ENCODE measurements at regions not wholly inside any gene's neighbourhood (a gene's known extent, or its start where the extent isn't known, plus 50 kb on each side); places are given as distances from the start of the nearest gene placed in this dataset.
"Not testable (repeated sequence)": the region's sequence is repeated elsewhere in the genome, so short reads cannot be mapped to it uniquely, and the experiment has no call there.

DNA sequence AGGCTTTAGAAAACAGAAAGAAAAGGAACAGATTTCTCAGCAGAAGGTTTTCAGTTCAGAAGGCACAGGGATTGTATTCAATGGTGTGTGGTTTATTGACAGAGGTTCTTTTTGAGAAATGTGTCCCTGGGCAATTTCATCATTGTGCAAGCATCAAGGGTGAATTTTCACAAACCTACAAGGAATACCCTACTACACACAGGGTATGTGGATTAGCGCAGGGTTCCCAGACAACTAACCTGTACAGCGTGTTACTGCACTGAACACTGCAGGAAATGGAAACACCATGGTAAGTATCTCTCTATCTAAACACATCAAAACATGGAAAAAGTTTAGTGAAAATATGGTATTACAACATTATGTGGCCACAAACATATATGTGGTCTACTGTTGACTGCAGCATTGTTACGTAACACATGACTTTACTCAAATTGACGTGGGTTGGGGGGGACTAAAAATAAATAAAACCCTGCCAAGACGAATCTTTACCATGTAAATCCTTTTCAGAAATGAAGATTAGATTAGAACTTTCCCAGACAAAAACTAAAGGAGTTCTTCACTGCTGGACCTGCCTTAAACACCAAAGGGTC, 893.1 kb downstream of the TMEM121 start:
- Histone ChIP-seq H3K36me3 (ENCODE audit: insufficient read depth, low read length) (no peaks in the 10 kb centered on the region), H3K9me3 (ENCODE audit: low read depth, low read length) (no peaks in the 10 kb centered on the region), H3K4me3 (0 out of 2 replicates have a peak overlapping the region, but pooled peaks have one; percentile 5), H3K27ac (peak overlapping the region; percentile 71), H3K9ac (ENCODE audit: insufficient read length) (no peak overlapping the region)
- TF ChIP-seq FOXP2 (optimal IDR thresholded peaks at IDR 0.05; ENCODE audit: control extremely low read depth, extremely low read length, insufficient read depth) (no peak), EZH2 (IDR thresholded peaks at IDR 0.05) (no peak), POLR2AphosphoS5 (IDR thresholded peaks at IDR 0.05; ENCODE audit: borderline replicate concordance, low read depth, low read length) (no peak)
- DNase-seq (ENCODE audit: low read depth, low spot score), result no peak

DNA sequence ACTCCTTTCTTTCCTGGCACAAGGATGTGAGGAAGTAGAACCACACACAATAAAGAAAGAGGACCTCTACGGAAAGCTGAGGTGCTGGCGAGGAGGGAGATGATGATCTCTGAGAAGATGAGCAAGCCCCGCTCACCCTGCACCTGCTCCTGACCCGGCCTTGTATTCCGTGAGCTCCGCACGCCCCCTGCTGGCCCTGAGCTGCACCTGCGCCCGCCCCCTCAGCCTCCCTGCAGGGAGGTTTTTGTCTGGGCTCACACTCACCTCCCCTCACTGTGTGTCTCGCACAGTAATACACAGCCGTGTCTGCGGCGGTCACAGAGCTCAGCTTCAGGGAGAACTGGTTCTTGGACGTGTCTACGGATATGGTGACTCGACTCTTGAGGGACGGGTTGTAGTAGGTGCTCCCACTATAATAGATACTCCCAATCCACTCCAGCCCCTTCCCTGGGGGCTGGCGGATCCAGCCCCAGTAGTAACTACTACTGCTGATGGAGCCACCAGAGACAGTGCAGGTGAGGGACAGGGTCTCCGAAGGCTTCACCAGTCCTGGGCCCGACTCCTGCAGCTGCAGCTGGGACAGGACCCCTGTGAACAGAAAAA, 895.1 kb downstream of the TMEM121 start:
- H3K9me3 ChIP-seq (ENCODE audit: low read depth, low read length); H3K9ac ChIP-seq (ENCODE audit: insufficient read length); H3K36me3 ChIP-seq (ENCODE audit: insufficient read depth, low read length); H3K27ac ChIP-seq; H3K4me3 ChIP-seq; DNase-seq (ENCODE audit: low read depth, low spot score): not testable (repeated sequence)

DNA sequence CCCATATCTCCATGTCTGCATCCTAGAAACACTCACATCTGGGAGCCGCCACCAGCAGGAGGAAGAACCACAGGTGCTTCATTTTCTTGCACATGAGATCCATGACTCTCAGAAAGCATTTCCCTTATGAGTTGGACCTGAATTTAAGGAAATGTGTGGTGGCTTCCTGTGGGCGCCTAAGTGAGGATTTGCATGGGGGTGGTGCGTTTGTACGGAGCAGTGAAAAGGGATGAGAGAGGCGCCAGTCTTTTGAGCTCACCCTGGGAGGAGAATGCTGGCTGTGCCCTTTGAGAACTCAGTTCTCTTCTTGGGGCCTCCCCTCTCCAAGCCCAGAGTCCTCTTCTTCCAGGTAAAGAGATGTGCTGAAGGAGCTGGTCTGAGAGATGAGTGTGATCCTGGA, 895.7 kb downstream of the TMEM121 start:
- Histone ChIP-seq H3K36me3 (ENCODE audit: insufficient read depth, low read length) (no peaks in the 10 kb centered on the region), H3K9me3 (ENCODE audit: low read depth, low read length) (no peaks in the 10 kb centered on the region), H3K4me3 (no peak overlapping the region), H3K27ac (no peak overlapping the region), H3K9ac (ENCODE audit: insufficient read length) (no peak overlapping the region)
- DNase-seq (ENCODE audit: low read depth, low spot score), result no peak
- TF ChIP-seq EZH2 (IDR thresholded peaks at IDR 0.05), result no peak
- TF ChIP-seq POLR2AphosphoS5 (IDR thresholded peaks at IDR 0.05; ENCODE audit: borderline replicate concordance, low read depth, low read length), result no peak
- TF ChIP-seq FOXP2 (optimal IDR thresholded peaks at IDR 0.05; ENCODE audit: control extremely low read depth, extremely low read length, insufficient read depth), result no peak

DNA sequence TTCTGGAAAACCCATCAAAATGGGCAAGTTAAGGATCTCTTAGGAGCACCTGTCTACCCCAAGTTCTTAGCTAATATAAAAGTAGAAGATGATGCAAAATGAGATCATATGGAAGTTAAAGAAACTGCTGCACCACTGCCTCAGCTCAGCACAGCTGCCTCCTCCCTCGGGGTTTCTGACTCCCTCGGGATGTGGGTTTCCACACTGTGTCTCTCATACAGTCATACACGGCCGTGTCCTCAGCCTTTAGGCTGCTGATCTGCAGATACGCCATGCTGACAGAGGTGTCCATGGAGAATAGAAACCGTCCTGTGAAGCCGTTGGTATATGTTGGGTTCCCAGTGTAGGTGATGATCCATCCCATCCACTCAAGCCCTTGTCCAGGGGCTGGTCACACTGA, 898.8 kb downstream of the TMEM121 start:
- H3K9ac ChIP-seq (ENCODE audit: insufficient read length); H3K27ac ChIP-seq; H3K4me3 ChIP-seq; H3K9me3 ChIP-seq (ENCODE audit: low read depth, low read length); H3K36me3 ChIP-seq (ENCODE audit: insufficient read depth, low read length); DNase-seq (ENCODE audit: low read depth, low spot score): not testable (repeated sequence)

DNA sequence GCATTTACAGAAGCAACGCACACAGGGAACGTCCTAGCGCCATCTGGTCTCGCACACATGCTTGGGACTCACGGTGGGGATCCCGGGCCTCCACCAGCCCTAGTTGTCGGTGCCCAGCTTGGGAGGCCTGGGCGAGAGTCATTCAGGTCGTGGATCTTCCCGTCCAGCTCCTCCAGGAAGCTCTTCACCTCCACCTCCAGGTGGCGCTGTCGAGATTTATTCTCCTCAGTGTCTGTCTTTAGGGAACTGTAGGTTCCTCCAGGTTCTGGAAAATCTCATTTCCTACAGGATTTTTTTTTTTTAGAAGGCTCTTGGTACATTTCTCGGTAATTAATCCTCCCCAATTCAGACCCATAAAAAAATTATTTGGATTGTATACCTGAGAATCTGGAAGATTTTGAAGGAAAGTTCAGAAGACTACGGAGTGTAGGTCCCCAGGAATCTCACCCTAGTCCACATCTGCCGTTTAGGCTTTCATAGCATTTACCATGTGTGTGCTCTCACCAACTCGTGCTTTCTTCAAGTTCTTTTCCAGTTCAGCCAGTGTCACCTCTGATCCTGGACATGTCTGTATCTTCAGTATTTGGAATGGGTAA, 910.0 kb downstream of the TMEM121 start:
- TF ChIP-seq EZH2 (IDR thresholded peaks at IDR 0.05), result no peak
- no peak for TF ChIP-seq FOXP2 (optimal IDR thresholded peaks at IDR 0.05; ENCODE audit: control extremely low read depth, extremely low read length, insufficient read depth)
- no peak for TF ChIP-seq POLR2AphosphoS5 (IDR thresholded peaks at IDR 0.05; ENCODE audit: borderline replicate concordance, low read depth, low read length)
- no peaks in the 10 kb centered on the region for H3K36me3 ChIP-seq (ENCODE audit: insufficient read depth, low read length)
- no peak for DNase-seq (ENCODE audit: low read depth, low spot score)
- no peaks in the 10 kb centered on the region for H3K9me3 ChIP-seq (ENCODE audit: low read depth, low read length)
- no peak overlapping the region for H3K4me3 ChIP-seq
- no peak overlapping the region for H3K9ac ChIP-seq (ENCODE audit: insufficient read length)
- no peak overlapping the region for H3K27ac ChIP-seq

DNA sequence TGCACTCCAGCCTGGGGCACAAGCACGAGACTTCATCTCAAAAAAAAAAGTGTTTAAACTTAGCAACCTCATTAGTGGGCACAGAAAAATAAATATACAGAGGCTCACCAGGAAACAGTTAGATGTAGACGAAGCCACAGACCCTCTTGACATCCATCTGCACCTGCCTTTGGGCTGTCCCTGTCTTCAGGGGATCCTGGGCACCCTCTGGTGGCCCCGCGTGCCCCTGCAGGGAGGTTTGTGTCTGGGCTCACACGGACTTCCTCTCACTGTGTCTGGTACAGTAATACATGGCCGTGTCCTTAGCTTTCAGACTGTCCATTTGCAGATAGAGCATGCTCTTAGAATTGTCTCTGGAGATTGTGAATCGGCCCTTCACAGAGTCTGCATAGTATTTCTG, 916.5 kb downstream of the TMEM121 start:
- H3K27ac ChIP-seq, result no peak overlapping the region
- no peak for DNase-seq (ENCODE audit: low read depth, low spot score)
- no peaks in the 10 kb centered on the region for H3K9me3 ChIP-seq (ENCODE audit: low read depth, low read length)
- no peak overlapping the region for H3K9ac ChIP-seq (ENCODE audit: insufficient read length)
- no peak for TF ChIP-seq FOXP2 (optimal IDR thresholded peaks at IDR 0.05; ENCODE audit: control extremely low read depth, extremely low read length, insufficient read depth)
- no peak for TF ChIP-seq POLR2AphosphoS5 (IDR thresholded peaks at IDR 0.05; ENCODE audit: borderline replicate concordance, low read depth, low read length)
- no peak for TF ChIP-seq EZH2 (IDR thresholded peaks at IDR 0.05)
- no peak overlapping the region for H3K4me3 ChIP-seq
- H3K36me3 ChIP-seq (ENCODE audit: insufficient read depth, low read length), result no peaks in the 10 kb centered on the region

DNA sequence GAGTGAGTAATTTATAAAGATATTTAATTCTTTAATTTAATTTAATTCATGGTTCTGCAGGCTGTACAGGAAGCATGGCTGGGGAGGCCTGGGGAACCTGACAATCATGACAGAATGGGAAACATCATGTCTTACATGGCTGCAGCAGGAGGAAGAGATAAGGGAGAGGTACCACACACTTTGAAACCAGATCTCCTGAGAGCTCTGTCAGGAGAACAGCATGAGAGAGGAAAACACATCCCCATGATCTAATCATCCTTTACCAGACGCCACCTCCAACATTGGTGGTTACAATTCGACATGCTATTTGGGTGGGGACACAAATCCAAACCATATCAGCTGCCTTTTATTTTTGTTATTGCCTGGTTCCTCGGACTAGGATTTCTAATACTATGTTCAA, 928.6 kb downstream of the TMEM121 start:
- Histone ChIP-seq H3K4me3 (no peak overlapping the region), H3K9ac (ENCODE audit: insufficient read length) (no peak overlapping the region), H3K9me3 (ENCODE audit: low read depth, low read length) (no peaks in the 10 kb centered on the region; the same call in 1 of the 2 replicates), H3K36me3 (ENCODE audit: insufficient read depth, low read length) (no peaks in the 10 kb centered on the region), H3K27ac (no peak overlapping the region)
- no peak for DNase-seq (ENCODE audit: low read depth, low spot score)
- TF ChIP-seq POLR2AphosphoS5 (IDR thresholded peaks at IDR 0.05; ENCODE audit: borderline replicate concordance, low read depth, low read length) (no peak), EZH2 (IDR thresholded peaks at IDR 0.05) (no peak), FOXP2 (optimal IDR thresholded peaks at IDR 0.05; ENCODE audit: control extremely low read depth, extremely low read length, insufficient read depth) (no peak)

DNA sequence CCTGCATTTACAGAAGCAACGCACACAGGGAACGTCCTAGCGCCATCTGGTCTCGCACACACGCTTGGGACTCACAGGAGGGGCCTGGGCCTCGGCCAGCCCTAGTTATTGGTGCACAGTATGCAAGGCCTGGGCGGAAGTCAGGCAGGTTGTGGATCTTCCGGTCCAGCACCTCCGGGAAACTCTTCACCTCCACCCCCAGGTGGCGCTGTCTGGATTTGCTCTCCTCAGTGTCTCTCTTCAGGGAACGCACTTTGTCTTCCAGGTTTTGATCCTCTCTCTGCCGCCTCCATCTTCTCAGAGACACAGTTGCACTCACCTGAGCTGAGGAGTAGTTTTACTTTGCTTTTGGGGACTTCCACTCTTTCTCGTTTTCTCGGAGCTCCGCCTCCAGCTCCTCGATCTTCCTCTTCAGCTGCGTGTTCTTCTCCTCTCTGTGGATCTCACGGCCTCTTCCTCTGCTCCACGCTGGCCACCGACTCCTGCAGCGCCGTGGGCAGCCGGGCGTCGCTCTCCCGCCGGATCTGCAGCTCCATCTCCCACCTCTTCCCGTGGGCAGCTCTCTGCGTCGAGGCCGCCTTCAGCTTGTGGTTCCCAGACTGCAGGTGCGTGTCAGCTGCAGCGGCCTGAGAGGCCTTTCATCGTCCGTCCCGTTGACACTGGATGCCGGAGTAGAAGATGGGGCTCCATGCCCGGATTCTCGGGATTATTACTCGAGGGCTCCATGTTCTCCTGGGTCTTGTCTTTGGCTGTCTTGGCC, 933.8 kb downstream of the TMEM121 start:
- no peak for DNase-seq (ENCODE audit: low read depth, low spot score)

More for the DNA sequence above, 933.8 kb downstream of the TMEM121 start:
- H3K27ac ChIP-seq, result no peak overlapping the region
- no peaks in the 10 kb centered on the region for H3K36me3 ChIP-seq (ENCODE audit: insufficient read depth, low read length)
- H3K9ac ChIP-seq (ENCODE audit: insufficient read length), result no peak overlapping the region
- TF ChIP-seq POLR2AphosphoS5 (IDR thresholded peaks at IDR 0.05; ENCODE audit: borderline replicate concordance, low read depth, low read length) (no peak), FOXP2 (optimal IDR thresholded peaks at IDR 0.05; ENCODE audit: control extremely low read depth, extremely low read length, insufficient read depth) (no peak), EZH2 (IDR thresholded peaks at IDR 0.05) (no peak)
- no peaks in the 10 kb centered on the region; the same call in 1 of the 2 replicates for H3K9me3 ChIP-seq (ENCODE audit: low read depth, low read length)
- H3K4me3 ChIP-seq, result no peak overlapping the region

All from SK-N-MC (cell line).